RWPE2 (cell line): ENCODE measurements at regions not wholly inside any gene's neighbourhood (a gene's known extent, or its start where the extent isn't known, plus 50 kb on each side); places are given as distances from the start of the nearest gene placed in this dataset.

ENCODE experiments used
- ATAC-seq: fragments of 200-7000 bp; cut with Tn5 transposase; 3 replicates; pipeline ENCODE4 v1.9.1; 2021; ENCODE audit warnings: low read depth
- DNase-seq: peaks from one replicate; pipeline ENCODE4 v3.0.0-alpha.2; 2020; ENCODE audit warnings: low spot score
- H3K27ac ChIP-seq: fragments of 450-650 bp; 2 replicates; pipeline ENCODE4 v1.5.1; 2017; ENCODE audit warnings: mild to moderate bottlenecking; ENCODE audit not compliant: poor library complexity, severe bottlenecking
- H3K27me3 ChIP-seq: fragments of 250-450 bp; sonication (Bioruptor Pico); 2 replicates; pipeline ENCODE4 v1.5.1; 2021; ENCODE audit warnings: mild to moderate bottlenecking, moderate library complexity; ENCODE audit not compliant: insufficient read depth, poor library complexity, severe bottlenecking
- H3K36me3 ChIP-seq: fragments of 250-450 bp; sonication (Bioruptor Pico); 2 replicates; pipeline ENCODE4 v1.5.1; 2020; ENCODE audit warnings: low read depth, mild to moderate bottlenecking, moderate library complexity
- H3K4me1 ChIP-seq: fragments of 250-450 bp; sonication (Bioruptor Pico); 2 replicates; pipeline ENCODE4 v1.5.1; 2021; ENCODE audit warnings: mild to moderate bottlenecking, moderate library complexity; ENCODE audit not compliant: insufficient read depth, poor library complexity, severe bottlenecking
- H3K4me3 ChIP-seq: fragments of 250-450 bp; sonication (Bioruptor Pico); 2 replicates; pipeline ENCODE4 v1.5.1; 2021; ENCODE audit warnings: mild to moderate bottlenecking, moderate library complexity; ENCODE audit not compliant: severe bottlenecking
- H3K9me3 ChIP-seq: fragments of 250-450 bp; sonication (Bioruptor Pico); 2 replicates; pipeline ENCODE4 v1.5.1; 2021; ENCODE audit warnings: mild to moderate bottlenecking, moderate library complexity; ENCODE audit not compliant: severe bottlenecking
- CTCF ChIP-seq: fragments of 450-650 bp; IDR thresholded peaks from one replicate; pipeline ENCODE4 v1.5.1; 2017; ENCODE audit warnings: mild to moderate bottlenecking, moderate library complexity; ENCODE audit not compliant: poor library complexity, severe bottlenecking

- Histone ChIP-seq H3K4me3 (no peak overlapping the region), H3K27me3 (no peaks in the 10 kb centered on the region), H3K4me1 (no peaks in the 10 kb centered on the region), H3K27ac (no peak overlapping the region), H3K9me3 (no peaks in the 10 kb centered on the region), H3K36me3 (no peaks in the 10 kb centered on the region)
- TF ChIP-seq CTCF = no peak
- DNase-seq = no peak
- ATAC-seq = no peak
These were observed 1069.4 kb downstream of the C4orf33 start for GRCh38 chr4:130165381-130165780.

- Histone ChIP-seq H3K36me3 (no peaks in the 10 kb centered on the region), H3K27ac (no peak overlapping the region), H3K4me1 (no peaks in the 10 kb centered on the region), H3K4me3 (no peak overlapping the region), H3K9me3 (no peaks in the 10 kb centered on the region), H3K27me3 (no peaks in the 10 kb centered on the region)
- DNase-seq (no peak), ATAC-seq (no peak)
- TF ChIP-seq CTCF = no peak
These were observed 1076.2 kb downstream of the C4orf33 start for GRCh38 chr4:130172156-130172555.

DNA sequence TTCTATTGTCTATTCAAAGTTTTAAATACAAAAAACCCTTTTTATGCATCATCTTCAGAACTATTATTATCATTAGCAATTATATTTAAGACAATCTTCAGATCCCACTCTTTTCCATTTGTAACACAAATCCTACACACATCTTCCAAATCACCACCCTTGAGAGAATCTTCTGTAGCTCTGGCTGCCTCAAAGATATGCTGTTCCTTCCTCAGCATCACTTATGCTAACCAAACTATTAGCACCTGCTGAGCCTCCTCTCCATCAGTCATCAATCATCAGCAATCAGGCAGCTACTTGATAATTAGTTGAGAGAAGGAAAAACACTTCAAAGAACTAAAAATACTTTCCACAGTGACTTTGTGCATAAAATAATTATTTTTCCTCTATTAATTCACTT, 1082.2 kb downstream of the C4orf33 start:
- TF ChIP-seq CTCF = no peak
- ATAC-seq (no peak), DNase-seq (no peak)
- Histone ChIP-seq H3K9me3 (no peaks in the 10 kb centered on the region), H3K27ac (no peak overlapping the region), H3K36me3 (no peaks in the 10 kb centered on the region), H3K4me1 (peaks cover 2% of the 10 kb centered on the region), H3K27me3 (no peaks in the 10 kb centered on the region), H3K4me3 (no peak overlapping the region)

DNA sequence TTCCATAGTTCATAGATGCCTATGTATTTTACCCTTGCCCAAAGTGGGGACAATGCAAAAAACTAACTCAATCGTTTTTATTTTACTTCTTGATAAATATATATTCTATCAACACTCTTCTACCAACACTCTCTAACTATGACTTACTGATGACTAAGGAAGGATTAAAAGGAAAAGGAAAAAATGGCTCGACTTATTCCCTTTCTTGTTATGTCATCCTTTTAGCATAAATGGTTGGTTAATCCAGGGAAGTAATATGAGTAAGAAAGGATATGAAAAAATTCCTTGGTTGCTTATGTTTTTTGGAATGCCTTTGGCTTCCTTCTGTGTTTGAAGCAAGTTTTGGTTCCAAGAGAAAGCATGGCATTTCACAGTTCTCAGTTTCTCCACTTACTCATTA, 1087.1 kb downstream of the C4orf33 start:
- H3K9me3 ChIP-seq = no peaks in the 10 kb centered on the region
- no peak overlapping the region for H3K4me3 ChIP-seq
- DNase-seq (no peak), ATAC-seq (no peak)
- no peaks in the 10 kb centered on the region for H3K36me3 ChIP-seq
- no peaks in the 10 kb centered on the region for H3K27me3 ChIP-seq
- peaks cover 3% of the 10 kb centered on the region for H3K4me1 ChIP-seq
- no peak overlapping the region for H3K27ac ChIP-seq
- TF ChIP-seq CTCF = no peak

DNA sequence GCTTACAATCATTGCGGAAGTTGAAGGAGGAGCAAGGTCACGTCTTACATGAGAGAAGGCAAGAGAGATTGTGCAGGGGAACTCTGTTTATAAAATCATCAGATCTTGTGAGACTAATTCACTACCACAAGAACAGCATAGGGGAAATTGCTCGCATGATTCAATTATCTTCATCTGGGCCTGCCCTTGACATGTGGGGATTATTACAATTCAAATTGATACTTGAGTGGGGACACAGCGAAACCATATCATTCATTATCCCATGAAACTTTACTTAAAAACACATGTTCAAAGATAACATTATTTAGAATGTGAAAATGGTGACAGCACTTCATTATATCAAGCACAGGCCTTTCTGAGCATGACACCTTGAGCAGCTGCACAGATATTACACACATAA, 1087.8 kb downstream of the C4orf33 start:
- no peak for TF ChIP-seq CTCF
- H3K36me3 ChIP-seq = no peaks in the 10 kb centered on the region
- no peak overlapping the region for H3K27ac ChIP-seq
- DNase-seq (no peak), ATAC-seq (no peak)
- no peaks in the 10 kb centered on the region for H3K9me3 ChIP-seq
- peaks cover 3% of the 10 kb centered on the region for H3K4me1 ChIP-seq
- H3K4me3 ChIP-seq = no peak overlapping the region
- H3K27me3 ChIP-seq = no peaks in the 10 kb centered on the region
